Activated CD4-positive, CD25-positive, alpha-beta regulatory T cell treated with anti-CD3 and anti-CD28 coated beads, Interleukin-2, amount 50 U/mL, for 24 hours (primary cell): ENCODE measurements at regions not wholly inside any gene's neighbourhood (a gene's known extent, or its start where the extent isn't known, plus 50 kb on each side); places are given as distances from the start of the nearest gene placed in this dataset.
"Not testable (repeated sequence)": the region's sequence is repeated elsewhere in the genome, so short reads cannot be mapped to it uniquely, and the experiment has no call there.

ENCODE experiments used
- ATAC-seq, 2 donors: fragments of 150-1000 bp; cut with Tn5 transposase; one replicate each; pipeline ENCODE4 v1.10.0; 2021; ENCODE audit warnings: mild to moderate bottlenecking in 1 of 2, moderate library complexity in 1 of 2

- ATAC-seq: no peak
Measured at GRCh38 chr3:34396288-34396687, 597.9 kb downstream of the PDCD6IP start.

- ATAC-seq: no peak
Measured at GRCh38 chr3:34396956-34397355, 598.5 kb downstream of the PDCD6IP start.

GRCh38 chr3:34399401-34399800 lies 601.0 kb downstream of the PDCD6IP start:
- no peak for ATAC-seq

- ATAC-seq: no peak
Measured at GRCh38 chr3:34405159-34405558, 606.7 kb downstream of the PDCD6IP start.

GRCh38 chr3:34407281-34407680 lies 608.9 kb downstream of the PDCD6IP start:
- no peak for ATAC-seq

GRCh38 chr3:34408088-34408487 lies 609.7 kb downstream of the PDCD6IP start:
- ATAC-seq: no peak

- ATAC-seq: no peak
Measured at GRCh38 chr3:34411596-34411995, 613.2 kb downstream of the PDCD6IP start.

- no peak for ATAC-seq
Measured at GRCh38 chr3:34419801-34420200, 621.4 kb downstream of the PDCD6IP start.

GRCh38 chr3:34421762-34422161 lies 623.3 kb downstream of the PDCD6IP start:
- no peak for ATAC-seq

GRCh38 chr3:34439796-34440195 lies 641.4 kb downstream of the PDCD6IP start:
- ATAC-seq: no peak

- ATAC-seq: no peak
Measured at GRCh38 chr3:34444137-34444536, 645.7 kb downstream of the PDCD6IP start.

GRCh38 chr3:34449305-34449704 lies 650.9 kb downstream of the PDCD6IP start:
- ATAC-seq: no peak

GRCh38 chr3:34463414-34463813 lies 665.0 kb downstream of the PDCD6IP start:
- ATAC-seq: no peak

GRCh38 chr3:34464646-34465045 lies 666.2 kb downstream of the PDCD6IP start:
- no peak for ATAC-seq

- ATAC-seq: no peak
Measured at GRCh38 chr3:34475851-34476250, 677.4 kb downstream of the PDCD6IP start.

- no peak for ATAC-seq
Measured at GRCh38 chr3:34483311-34483887, 685.0 kb downstream of the PDCD6IP start.

- ATAC-seq: no peak
Measured at GRCh38 chr3:34504366-34504765, 705.9 kb downstream of the PDCD6IP start.

GRCh38 chr3:34504775-34505174 lies 706.3 kb downstream of the PDCD6IP start:
- no peak for ATAC-seq

- no peak for ATAC-seq
Measured at GRCh38 chr3:34508732-34509131, 710.3 kb downstream of the PDCD6IP start.

- no peak for ATAC-seq
Measured at GRCh38 chr3:34511891-34512290, 713.5 kb downstream of the PDCD6IP start.

- not testable (repeated sequence) for ATAC-seq
Measured at GRCh38 chr3:34519008-34519407, 720.6 kb downstream of the PDCD6IP start.

GRCh38 chr3:34531156-34531555 lies 732.7 kb downstream of the PDCD6IP start:
- no peak for ATAC-seq

- no peak for ATAC-seq
Measured at GRCh38 chr3:34533451-34533850, 735.0 kb downstream of the PDCD6IP start.

- ATAC-seq: no peak
Measured at GRCh38 chr3:34534013-34534412, 735.6 kb downstream of the PDCD6IP start.

GRCh38 chr3:34544136-34544535 lies 745.7 kb downstream of the PDCD6IP start:
- no peak for ATAC-seq
